SK-N-SH (cell line): ENCODE measurements at regions not wholly inside any gene's neighbourhood (a gene's known extent, or its start where the extent isn't known, plus 50 kb on each side); places are given as distances from the start of the nearest gene placed in this dataset.

Experiments
- CTCF ChIA-PET: fragments of 300-600, 350-600 bp; formaldehyde crosslinking; extraction: SDS; loops from one replicate; lab custom pipeline; 2021; lab: Yijun Ruan, JAX
- POLR2A ChIA-PET: fragments of 350-600 bp; sonication (Branson Sonifier 250); formaldehyde crosslinking; extraction: SDS; loops from one replicate; lab custom pipeline; 2020; ENCODE audit warnings: antibody characterized with exemption, inconsistent platforms; lab: Yijun Ruan, JAX
- DNase-seq: peaks from one replicate; pipeline ENCODE4 v3.0.0; 2012
- H2AFZ ChIP-seq: fragments of 200-600 bp; sonication (generic); 2 replicates; pipeline ENCODE4 v1.8.1; 2016; ENCODE audit warnings: antibody characterized with exemption, mild to moderate bottlenecking, low read depth
- H3F3A ChIP-seq: fragments of 200-600 bp; sonication (generic); replicated peaks from 2 replicates; pipeline ENCODE3; 2016; ENCODE audit warnings: antibody characterized with exemption, mild to moderate bottlenecking; ENCODE audit not compliant: insufficient read depth
- H3K27ac ChIP-seq, 2 experiments: fragments of 200-500 bp in 1 of 2; fragments of 200-600 bp in 1 of 2; sonication (Bioruptor generic) in 1 of 2; sonication (generic), shearing (Covaris generic) in 1 of 2; 2 replicates each; pipeline versions ENCODE4 v1.5.1 to v1.6.1; 2014 to 2016; ENCODE audit warnings: low read depth in 2 of 2, inconsistent platforms in 1 of 2, low read length in 1 of 2, mild to moderate bottlenecking in 1 of 2, mixed read lengths in 1 of 2
- H3K27me3 ChIP-seq: fragments of 200-600 bp; sonication (generic), shearing (Covaris generic); 2 replicates; pipeline ENCODE4 v1.6.1; 2016; ENCODE audit warnings: mixed run types; ENCODE audit not compliant: insufficient read depth
- H3K36me3 ChIP-seq, 2 experiments: fragments of 200-500 bp in 1 of 2; fragments of 200-600 bp in 1 of 2; sonication (Bioruptor generic) in 1 of 2; sonication (generic) in 1 of 2; replicated peaks in 1 of 2; 2 replicates each; pipeline versions ENCODE3 to v1.5.1; 2014 to 2016; ENCODE audit warnings: low read length in 1 of 2, mild to moderate bottlenecking in 1 of 2; ENCODE audit not compliant: insufficient read depth in 2 of 2, control insufficient read depth in 1 of 2
- H3K4me1 ChIP-seq, 2 experiments: fragments of 200-500 bp in 1 of 2; fragments of 200-600 bp in 1 of 2; sonication (Bioruptor generic) in 1 of 2; sonication (generic), shearing (Covaris generic) in 1 of 2; 2 replicates each; pipeline versions ENCODE4 v1.5.1 to v1.6.1; 2014 to 2016; ENCODE audit warnings: low read depth in 1 of 2, low read length in 1 of 2, mixed run types in 1 of 2; ENCODE audit not compliant: insufficient read depth in 2 of 2, control insufficient read depth in 1 of 2
- H3K4me2 ChIP-seq: fragments of 200-600 bp; sonication (generic), shearing (Covaris generic); 2 replicates; pipeline ENCODE4 v1.6.1; 2017; ENCODE audit warnings: mixed run types
- H3K4me3 ChIP-seq, 2 experiments: fragments of 200-500 bp in 1 of 2; fragments of 200-600 bp in 1 of 2; sonication (Bioruptor generic) in 1 of 2; sonication (generic), shearing (Covaris generic) in 1 of 2; 2 replicates each; pipeline versions ENCODE4 v1.5.1 to v1.8.1; 2014 to 2016; ENCODE audit warnings: low read depth in 2 of 2, inconsistent platforms in 1 of 2, low read length in 1 of 2, mild to moderate bottlenecking in 1 of 2, mixed read lengths in 1 of 2, moderate library complexity in 1 of 2
- H3K79me2 ChIP-seq: fragments of 200-600 bp; sonication (generic); 2 replicates; pipeline ENCODE4 v1.8.1; 2017; ENCODE audit warnings: mild to moderate bottlenecking; ENCODE audit not compliant: insufficient read depth
- H3K9ac ChIP-seq: fragments of 200-600 bp; sonication (generic); 2 replicates; pipeline ENCODE4 v1.6.1; 2017; ENCODE audit warnings: mixed run types
- H3K9me2 ChIP-seq: fragments of 200-600 bp; sonication (generic); 2 replicates; pipeline ENCODE4 v1.6.1; 2017; ENCODE audit warnings: mixed run types
- H3K9me3 ChIP-seq: fragments of 200-600 bp; sonication (generic); 2 replicates; pipeline ENCODE4 v1.6.1; 2017; ENCODE audit warnings: mixed run types, mild to moderate bottlenecking, moderate library complexity
- H4K20me1 ChIP-seq: fragments of 200-600 bp; sonication (generic); 2 replicates; pipeline ENCODE4 v1.6.1; 2017; ENCODE audit warnings: mild to moderate bottlenecking, mixed run types; ENCODE audit not compliant: insufficient read depth
- FOXM1 ChIP-seq: IDR thresholded peaks from 2 replicates; pipeline ENCODE4 v1.4.0; 2012; ENCODE audit warnings: low read depth, mild to moderate bottlenecking
- MAX ChIP-seq: IDR thresholded peaks from 2 replicates; pipeline ENCODE4 v1.4.0; 2012; ENCODE audit warnings: low read depth
- MEF2A ChIP-seq: IDR thresholded peaks from 2 replicates; pipeline ENCODE4 v1.4.0; 2012; ENCODE audit warnings: low read depth, borderline replicate concordance
- MXI1 ChIP-seq: IDR thresholded peaks from 2 replicates; pipeline ENCODE4 v1.6.1; 2012; ENCODE audit warnings: mild to moderate bottlenecking, low read depth, low read length, improper control_type of control experiment
- NFIC ChIP-seq: IDR thresholded peaks from 2 replicates; pipeline ENCODE4 v1.4.0; 2012; ENCODE audit warnings: borderline replicate concordance
- NRF1 ChIP-seq: IDR thresholded peaks from 2 replicates; pipeline ENCODE4 v1.6.1; 2012; ENCODE audit warnings: low read depth, mild to moderate bottlenecking, low read length
- POLR2AphosphoS5 ChIP-seq: IDR thresholded peaks from 2 replicates; pipeline ENCODE4 v1.6.1; 2012; ENCODE audit warnings: low read depth, low read length
- SIN3A ChIP-seq: IDR thresholded peaks from 2 replicates; pipeline ENCODE4 v1.6.1; 2012; ENCODE audit warnings: low read depth, mild to moderate bottlenecking, low read length, moderate library complexity, borderline replicate concordance
- SMC3 ChIP-seq: IDR thresholded peaks from 2 replicates; pipeline ENCODE4 v1.6.1; 2012; ENCODE audit warnings: low read depth, low read length, improper control_type of control experiment
- TCF12 ChIP-seq: IDR thresholded peaks from 2 replicates; pipeline ENCODE4 v1.4.0; 2012
- WGBS: methylation state at CpG from one replicate; pipeline ENCODE4 v1.1.6; 2017; ENCODE audit warnings: low lambda C conversion rate; 5-methylcytosine and 5-hydroxymethylcytosine counted together

- Histone ChIP-seq H3K27ac (no peak overlapping the region), H3K9me2 (no peaks in the 10 kb centered on the region), H3K9me3 (no peaks in the 10 kb centered on the region), H3K4me2 (no peak overlapping the region), H4K20me1 (no peaks in the 10 kb centered on the region), H3K9ac (no peak overlapping the region), H3F3A (no peaks in the 10 kb centered on the region), H3K27me3 (no peaks in the 10 kb centered on the region), H3K4me3 (no peak overlapping the region), H3K79me2 (no peaks in the 10 kb centered on the region), H3K36me3 (no peaks in the 10 kb centered on the region), H3K4me1 (peaks cover 0 to 3% of the 10 kb centered on the region in 2 experiments; a peak in 1 of 4 replicates), H2AFZ (no peak overlapping the region)
- DNase-seq, result no peak
- WGBS, result 42% methylated on average over 5 of the region's 5 CpGs
- CTCF ChIA-PET, result interaction anchor here (1.3 kb wide), 2 partner anchors 10 to 18 kb away, joined by 3 to 4 read pairs; no protein-coding TSS in a partner anchor
- TF ChIP-seq TCF12, result peak; percentile 42; the same call in 1 of the 2 replicates
- no peak for TF ChIP-seq SMC3
- POLR2A ChIA-PET, result no interaction called here
Observed at GRCh38 chr12:126171937-126172559, 1106.8 kb downstream of the AACS start.

- H3K36me3 ChIP-seq, result no peaks in the 10 kb centered on the region
- H3K79me2 ChIP-seq, result no peaks in the 10 kb centered on the region
- ChIA-PET CTCF (no interaction called here), POLR2A (no interaction called here)
- WGBS, result 28% methylated on average over 5 of the region's 5 CpGs
- no peak overlapping the region for H3K9ac ChIP-seq
- H3K27me3 ChIP-seq, result no peaks in the 10 kb centered on the region
- H3K9me2 ChIP-seq, result 0 out of 2 replicates have a peak, but pooled peaks cover 3% of the 10 kb centered on the region
- no peaks in the 10 kb centered on the region for H3K9me3 ChIP-seq
- no peaks in the 10 kb centered on the region for H3K4me1 ChIP-seq
- no peaks in the 10 kb centered on the region for H3F3A ChIP-seq
- H3K4me3 ChIP-seq, result no peak overlapping the region
- H3K27ac ChIP-seq, result no peak overlapping the region; a peak in 1 of 4 replicates
- DNase-seq, result no peak
- peak; percentile 76 for TF ChIP-seq NFIC
- TF ChIP-seq MAX, result peak; percentile 21; the same call in 1 of the 2 replicates
- no peak for TF ChIP-seq MEF2A
- no peak for TF ChIP-seq FOXM1
- TF ChIP-seq TCF12, result peak; percentile 89
- TF ChIP-seq, all 33 proteins: peak for 3
- Histone ChIP-seq H2AFZ (no peak overlapping the region), H3K4me2 (no peak overlapping the region; the same call in 1 of the 2 replicates), H4K20me1 (no peaks in the 10 kb centered on the region)
Observed at GRCh38 chr12:126182619-126183236, 1117.5 kb downstream of the AACS start.

GRCh38 chr12:126185025-126185424 lies 1119.8 kb downstream of the AACS start:
- no peaks in the 10 kb centered on the region for H3K79me2 ChIP-seq
- POLR2A ChIA-PET, result no interaction called here
- no peak overlapping the region for H3K27ac ChIP-seq
- H3K36me3 ChIP-seq, result no peaks in the 10 kb centered on the region
- H2AFZ ChIP-seq, result no peak overlapping the region
- no peak for TF ChIP-seq POLR2AphosphoS5
- TF ChIP-seq TCF12, result no peak
- TF ChIP-seq SIN3A, result no peak
- no peak for TF ChIP-seq MXI1
- TF ChIP-seq NRF1, result no peak
- TF ChIP-seq, all 33 proteins: peak for 0
- H3K4me3 ChIP-seq, result no peak overlapping the region
- no peak overlapping the region for H3K4me2 ChIP-seq
- no peaks in the 10 kb centered on the region for H3K9me3 ChIP-seq
- CTCF ChIA-PET, result no interaction called here
- no peaks in the 10 kb centered on the region for H3K4me1 ChIP-seq
- H4K20me1 ChIP-seq, result no peaks in the 10 kb centered on the region
- no peak for DNase-seq
- H3F3A ChIP-seq, result no peaks in the 10 kb centered on the region
- H3K27me3 ChIP-seq, result no peaks in the 10 kb centered on the region
- no peak overlapping the region for H3K9ac ChIP-seq
- no peaks in the 10 kb centered on the region for H3K9me2 ChIP-seq
- 86% methylated on average over 1 of the region's 1 CpG for WGBS
